SK-N-SH (cell line): ENCODE measurements at regions not wholly inside any gene's neighbourhood (a gene's known extent, or its start where the extent isn't known, plus 50 kb on each side); places are given as distances from the start of the nearest gene placed in this dataset.

Source experiments
- CHD2 ChIP-seq: fragments of 150-350 bp; IDR thresholded peaks from 2 replicates; pipeline ENCODE4 v1.6.1; 2018; ENCODE audit warnings: low read length; ENCODE audit not compliant: partially characterized antibody
- EZH2phosphoT487 ChIP-seq: fragments of 200-600 bp; sonication (generic); IDR thresholded peaks from 2 replicates; pipeline ENCODE4 v1.6.1; 2017; ENCODE audit warnings: low read depth, mixed run types, mild to moderate bottlenecking, antibody characterized with exemption, moderate library complexity, borderline replicate concordance
- GABPA ChIP-seq: IDR thresholded peaks from 2 replicates; pipeline ENCODE4 v1.4.0; 2012; ENCODE audit warnings: low read depth, mild to moderate bottlenecking
- GATA2 ChIP-seq: sonication (generic); formaldehyde crosslinking; IDR thresholded peaks from 2 replicates; pipeline ENCODE4 v1.5.0; 2020; ENCODE audit warnings: mild to moderate bottlenecking, missing genetic modification reagents
- NFIC ChIP-seq: IDR thresholded peaks from 2 replicates; pipeline ENCODE4 v1.4.0; 2012; ENCODE audit warnings: borderline replicate concordance
- NRF1 ChIP-seq: IDR thresholded peaks from 2 replicates; pipeline ENCODE4 v1.6.1; 2012; ENCODE audit warnings: low read depth, mild to moderate bottlenecking, low read length
- POLR2AphosphoS5 ChIP-seq: IDR thresholded peaks from 2 replicates; pipeline ENCODE4 v1.6.1; 2012; ENCODE audit warnings: low read depth, low read length
- RFX5 ChIP-seq: IDR thresholded peaks from 2 replicates; pipeline ENCODE4 v1.6.1; 2012; ENCODE audit warnings: mild to moderate bottlenecking, improper control_type of control experiment, low read length
- RXRA ChIP-seq: IDR thresholded peaks from 2 replicates; pipeline ENCODE4 v1.4.0; 2012; ENCODE audit warnings: low read depth, mild to moderate bottlenecking, borderline replicate concordance
- YY1 ChIP-seq: IDR thresholded peaks from 2 replicates; pipeline ENCODE4 v1.4.0; 2012; ENCODE audit warnings: low read depth, mild to moderate bottlenecking
- TF ChIP-seq, protein P1 (sequence below): fragments of 200-600 bp; sonication (generic); IDR thresholded peaks from 2 replicates; pipeline ENCODE4 v1.6.1; 2017; ENCODE audit warnings: antibody characterized with exemption, mild to moderate bottlenecking, moderate library complexity
- TF ChIP-seq, protein P2 (sequence below): IDR thresholded peaks from 2 replicates; pipeline ENCODE4 v1.4.0; 2012; ENCODE audit warnings: low read depth

DNA sequence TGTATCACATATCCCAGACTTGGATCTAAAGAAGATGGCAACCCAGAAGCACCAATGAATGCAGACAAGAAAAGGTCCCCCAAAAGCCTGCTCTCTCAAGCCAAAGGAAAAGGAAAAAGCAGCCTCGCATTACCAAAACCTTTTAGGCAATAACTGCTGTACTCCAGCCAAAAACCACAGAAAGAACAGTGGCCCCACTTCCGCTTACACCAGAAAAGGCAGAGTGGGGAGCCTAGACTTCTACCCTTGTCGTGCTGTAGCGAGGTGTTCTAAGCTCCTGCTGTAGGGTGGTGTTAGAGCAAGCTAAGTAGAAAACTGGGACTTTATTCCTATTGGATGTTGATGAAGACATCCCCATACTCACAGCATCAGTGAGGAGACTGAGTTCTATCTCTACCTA is 244.0 kb upstream of the RXFP2 start:
- no peak for TF ChIP-seq RXRA
- no peak for TF ChIP-seq POLR2AphosphoS5
- no peak for TF ChIP-seq NRF1
- no peak for TF ChIP-seq YY1
- TF ChIP-seq, protein P1, sequence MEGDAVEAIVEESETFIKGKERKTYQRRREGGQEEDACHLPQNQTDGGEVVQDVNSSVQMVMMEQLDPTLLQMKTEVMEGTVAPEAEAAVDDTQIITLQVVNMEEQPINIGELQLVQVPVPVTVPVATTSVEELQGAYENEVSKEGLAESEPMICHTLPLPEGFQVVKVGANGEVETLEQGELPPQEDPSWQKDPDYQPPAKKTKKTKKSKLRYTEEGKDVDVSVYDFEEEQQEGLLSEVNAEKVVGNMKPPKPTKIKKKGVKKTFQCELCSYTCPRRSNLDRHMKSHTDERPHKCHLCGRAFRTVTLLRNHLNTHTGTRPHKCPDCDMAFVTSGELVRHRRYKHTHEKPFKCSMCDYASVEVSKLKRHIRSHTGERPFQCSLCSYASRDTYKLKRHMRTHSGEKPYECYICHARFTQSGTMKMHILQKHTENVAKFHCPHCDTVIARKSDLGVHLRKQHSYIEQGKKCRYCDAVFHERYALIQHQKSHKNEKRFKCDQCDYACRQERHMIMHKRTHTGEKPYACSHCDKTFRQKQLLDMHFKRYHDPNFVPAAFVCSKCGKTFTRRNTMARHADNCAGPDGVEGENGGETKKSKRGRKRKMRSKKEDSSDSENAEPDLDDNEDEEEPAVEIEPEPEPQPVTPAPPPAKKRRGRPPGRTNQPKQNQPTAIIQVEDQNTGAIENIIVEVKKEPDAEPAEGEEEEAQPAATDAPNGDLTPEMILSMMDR: no peak
- TF ChIP-seq GABPA: no peak
- TF ChIP-seq EZH2phosphoT487: no peak
- no peak for TF ChIP-seq CHD2
- TF ChIP-seq GATA2 (CRISPR knock-in tag): no peak
- TF ChIP-seq NFIC: no peak
- TF ChIP-seq, protein P2, sequence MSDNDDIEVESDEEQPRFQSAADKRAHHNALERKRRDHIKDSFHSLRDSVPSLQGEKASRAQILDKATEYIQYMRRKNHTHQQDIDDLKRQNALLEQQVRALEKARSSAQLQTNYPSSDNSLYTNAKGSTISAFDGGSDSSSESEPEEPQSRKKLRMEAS: no peak
- no peak for TF ChIP-seq RFX5
